CD4-positive, alpha-beta T cell treated with Interleukin-15 for 4 hours (primary cell): ENCODE measurements at regions not wholly inside any gene's neighbourhood (a gene's known extent, or its start where the extent isn't known, plus 50 kb on each side); places are given as distances from the start of the nearest gene placed in this dataset.
"Not testable (repeated sequence)": the region's sequence is repeated elsewhere in the genome, so short reads cannot be mapped to it uniquely, and the experiment has no call there.

Experiments
- DNase-seq: peaks from one replicate; pipeline ENCODE4 v3.0.0-alpha.2; 2020; ENCODE audit warnings: low spot score

DNA sequence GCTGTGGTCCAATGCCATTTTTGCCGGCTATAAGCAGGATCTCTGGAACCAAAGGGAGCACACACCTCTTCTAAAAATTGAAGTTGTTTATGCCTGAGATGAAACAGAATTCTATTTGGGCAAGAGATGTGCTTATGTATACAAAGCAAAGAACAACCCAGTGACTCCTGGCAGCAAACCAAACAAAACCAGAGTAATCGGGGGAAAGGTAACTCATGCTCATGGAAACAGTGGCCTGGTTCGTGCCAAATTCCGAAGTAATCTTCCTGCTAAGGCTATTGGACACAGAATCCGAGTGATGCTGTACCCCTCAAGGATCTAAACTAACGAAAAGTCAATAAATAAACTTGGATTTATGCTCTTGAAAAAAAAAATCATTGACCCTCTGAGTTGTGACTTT is 178.7 kb downstream of the CEMIP2 start:
- DNase-seq, result no peak

DNA sequence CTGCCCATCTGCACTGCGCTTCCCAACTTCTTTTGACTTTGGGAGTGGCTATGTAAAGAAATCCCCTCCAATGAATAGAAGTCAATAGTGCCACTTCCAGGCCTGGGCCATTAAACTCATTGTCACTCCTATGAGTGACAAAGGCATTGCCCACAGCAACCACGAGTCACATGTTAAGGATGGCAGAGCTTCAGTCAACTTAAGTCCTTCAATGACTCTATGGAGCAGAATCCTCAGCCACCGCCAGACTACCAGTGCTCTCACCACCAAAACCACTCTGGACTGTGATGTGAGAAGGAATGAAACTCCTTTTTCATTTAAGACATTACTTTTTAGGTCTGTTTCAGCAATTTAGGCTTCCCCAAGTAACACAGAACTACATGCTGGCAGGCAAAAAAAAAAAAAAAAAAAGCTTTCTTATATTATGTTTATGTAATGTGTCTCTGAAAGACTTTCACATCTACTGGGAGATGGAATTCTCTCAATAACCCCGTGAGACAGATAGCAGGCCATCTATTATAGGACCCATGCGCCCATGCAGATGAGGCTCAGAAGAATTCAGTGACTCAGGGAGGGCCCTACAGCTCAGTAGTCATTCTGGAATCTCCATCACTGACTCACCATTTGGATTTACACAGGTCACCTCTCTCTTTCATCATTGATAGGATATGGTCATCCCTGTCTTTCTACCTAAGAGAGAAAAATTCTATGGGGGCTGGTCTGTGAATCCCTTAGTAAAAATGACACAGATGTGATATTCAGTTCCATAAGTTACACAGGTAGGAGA is 180.5 kb downstream of the CEMIP2 start:
- DNase-seq, result no peak

DNA sequence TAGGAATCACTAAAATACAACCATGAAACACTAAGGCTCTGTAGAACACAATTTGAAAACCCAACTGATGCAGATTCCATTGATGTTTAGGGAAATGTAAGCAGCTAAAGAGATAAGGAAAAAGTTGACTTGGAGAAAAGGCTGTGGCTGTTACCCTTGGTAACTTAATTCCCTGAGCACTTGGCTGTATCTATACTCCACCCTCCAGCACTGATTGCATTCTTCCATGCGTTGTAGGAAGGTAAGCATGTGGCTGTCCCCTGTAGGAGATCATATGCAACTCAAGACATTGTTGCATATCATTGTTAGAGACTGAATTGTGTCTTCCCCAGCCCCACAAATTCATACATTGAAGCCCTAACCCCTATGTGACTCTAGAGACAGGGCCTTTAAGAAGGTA is 184.5 kb downstream of the CEMIP2 start:
- no peak for DNase-seq

DNA sequence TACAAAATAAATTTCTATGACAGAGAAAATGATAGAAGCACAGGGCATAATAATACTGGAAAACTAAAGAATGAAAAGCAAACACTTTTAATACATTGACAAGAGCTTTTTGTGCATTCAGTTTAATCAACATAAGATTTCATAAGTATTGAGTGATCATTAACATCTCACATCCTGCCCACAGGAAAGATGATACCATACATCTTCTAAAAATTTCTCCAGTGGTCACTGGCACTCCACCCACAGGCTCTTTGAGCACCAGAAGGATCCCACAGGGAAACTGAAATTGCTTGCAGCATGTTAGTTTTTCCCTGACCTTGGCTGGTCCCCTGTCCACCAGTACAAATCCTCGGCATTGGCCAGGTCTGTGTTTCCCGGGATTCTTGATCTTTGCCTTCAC is 186.0 kb downstream of the CEMIP2 start:
- no peak for DNase-seq

DNA sequence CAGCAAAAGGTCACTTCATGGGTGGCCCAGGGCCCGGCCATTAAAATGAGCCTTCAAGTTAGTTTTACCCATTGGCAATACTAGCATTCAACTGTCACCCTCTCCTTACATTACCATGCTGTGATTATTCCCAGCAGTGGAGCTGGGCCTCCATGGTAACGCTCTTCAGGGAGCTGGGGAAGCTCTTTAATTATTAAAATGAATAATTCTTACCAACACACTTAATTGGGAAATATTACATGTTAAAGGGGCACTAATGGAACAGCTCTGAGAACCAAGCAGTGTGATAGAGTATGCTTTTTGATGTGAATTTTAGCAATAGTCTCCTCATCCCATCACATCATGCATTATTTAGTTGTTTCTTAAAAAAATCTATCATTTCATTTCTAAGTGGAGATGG is 187.2 kb downstream of the CEMIP2 start:
- no peak for DNase-seq

DNA sequence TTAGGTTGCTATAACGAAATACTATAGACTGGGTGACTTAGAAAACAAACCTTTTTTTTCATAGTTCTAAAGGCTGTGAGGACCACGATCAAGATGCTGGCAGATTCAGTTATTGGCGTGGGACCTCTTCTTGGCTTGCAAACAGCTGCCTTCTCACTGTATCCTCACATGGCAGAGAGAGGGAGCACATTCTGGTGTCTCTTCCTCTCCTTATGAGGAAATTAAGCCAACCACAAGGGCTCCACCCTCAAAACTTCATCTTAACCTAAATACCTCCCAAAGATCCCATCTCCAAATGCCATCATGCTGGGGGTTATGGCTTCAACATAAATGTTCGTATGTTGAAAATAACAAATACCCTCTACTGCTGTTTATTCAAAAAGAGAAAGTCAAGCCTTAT is 197.1 kb downstream of the CEMIP2 start:
- DNase-seq, result no peak

DNA sequence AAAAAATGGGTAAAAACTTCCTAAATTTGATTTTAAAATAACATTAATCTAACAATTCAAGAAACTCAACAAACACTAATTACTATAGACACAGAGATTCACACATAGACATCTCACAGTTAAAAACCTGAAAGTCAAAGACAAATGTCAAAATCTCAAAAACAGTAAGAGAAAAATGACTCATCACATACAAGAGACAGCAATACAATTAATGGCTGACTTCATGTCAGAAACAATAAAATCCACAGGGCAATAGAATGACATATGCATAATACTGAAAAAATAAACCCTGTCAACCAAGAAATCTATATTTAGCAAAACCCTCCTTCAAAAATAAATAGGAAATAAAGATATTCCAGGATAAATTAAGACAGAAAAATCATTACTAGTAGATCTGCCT is 200.4 kb downstream of the CEMIP2 start:
- no peak for DNase-seq

DNA sequence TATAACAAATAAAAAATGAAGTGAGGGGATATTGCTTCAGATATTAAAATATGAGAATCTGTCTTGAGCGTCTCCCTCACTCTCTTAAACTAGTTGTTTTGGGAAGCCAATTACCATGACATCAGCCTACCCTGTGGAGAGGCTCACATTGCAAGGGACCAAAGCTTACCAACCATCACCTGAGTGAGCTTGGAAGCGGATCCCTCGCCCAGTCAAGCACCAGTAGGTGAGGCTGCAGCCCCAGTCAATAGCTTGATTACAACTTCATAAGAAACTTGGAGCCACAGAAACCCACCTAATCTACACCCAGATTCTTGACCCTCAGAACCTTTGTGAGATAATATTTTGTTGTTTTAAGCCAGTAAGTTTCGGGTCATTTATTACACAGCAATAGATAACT is 206.2 kb downstream of the CEMIP2 start:
- no peak for DNase-seq

DNA sequence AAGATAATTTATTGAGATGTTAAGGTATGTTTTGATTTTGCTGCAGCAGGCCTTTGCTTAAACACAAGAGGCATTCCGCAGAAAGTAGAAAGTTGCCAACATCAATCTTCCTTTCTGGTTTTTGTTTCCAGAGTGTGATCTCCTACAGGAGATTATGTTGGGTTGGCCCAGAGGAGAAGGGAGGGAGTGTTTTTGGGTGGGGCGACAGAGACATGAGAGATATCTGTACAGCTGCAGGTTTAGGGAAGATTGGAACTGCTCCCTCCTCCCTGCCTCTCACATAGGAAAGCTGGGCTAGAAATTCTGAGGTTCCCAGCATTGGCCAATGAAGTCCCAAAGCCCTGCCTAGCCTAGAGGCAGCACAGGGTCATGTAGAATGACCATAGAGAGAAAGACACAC is 211.0 kb downstream of the CEMIP2 start:
- DNase-seq, result no peak

DNA sequence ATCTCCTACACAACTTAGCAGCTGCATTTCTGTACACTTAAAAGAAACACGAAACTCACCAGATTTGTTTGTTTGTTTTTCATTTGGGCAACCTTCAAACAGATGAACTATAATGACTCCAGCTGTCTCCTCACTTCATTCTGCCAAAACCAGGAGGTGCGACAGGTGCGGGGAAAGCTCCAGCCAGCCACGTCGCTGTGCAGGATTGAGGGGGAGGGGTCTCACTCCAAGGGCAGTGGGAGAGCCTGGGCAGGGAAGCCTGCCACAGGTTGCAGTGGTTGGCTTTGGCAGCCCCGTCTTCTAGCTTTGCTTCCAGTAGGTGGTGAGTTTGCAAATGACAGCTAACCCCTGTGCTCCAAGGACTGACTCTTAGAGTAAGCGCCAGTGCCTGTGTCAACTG is 215.8 kb downstream of the CEMIP2 start:
- no peak for DNase-seq

DNA sequence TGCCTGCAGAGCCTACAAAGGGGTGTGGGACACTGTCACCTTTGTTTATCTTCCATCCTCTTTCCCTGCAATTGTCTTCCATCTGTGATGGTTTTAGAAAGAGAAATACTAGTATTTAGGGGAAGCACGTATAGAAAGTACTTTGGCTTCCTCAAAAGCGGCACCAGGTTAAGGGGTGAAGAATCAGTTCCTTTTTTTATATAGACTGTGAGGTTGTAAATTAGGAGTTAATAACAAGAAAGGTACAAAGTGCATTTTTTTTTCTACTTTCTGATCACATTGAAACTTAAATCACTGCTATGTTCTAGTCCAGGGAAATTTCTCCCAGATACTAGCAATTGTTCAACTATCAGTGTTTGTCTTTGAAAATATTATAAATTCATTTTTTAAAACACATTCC is 219.3 kb downstream of the CEMIP2 start:
- no peak for DNase-seq

DNA sequence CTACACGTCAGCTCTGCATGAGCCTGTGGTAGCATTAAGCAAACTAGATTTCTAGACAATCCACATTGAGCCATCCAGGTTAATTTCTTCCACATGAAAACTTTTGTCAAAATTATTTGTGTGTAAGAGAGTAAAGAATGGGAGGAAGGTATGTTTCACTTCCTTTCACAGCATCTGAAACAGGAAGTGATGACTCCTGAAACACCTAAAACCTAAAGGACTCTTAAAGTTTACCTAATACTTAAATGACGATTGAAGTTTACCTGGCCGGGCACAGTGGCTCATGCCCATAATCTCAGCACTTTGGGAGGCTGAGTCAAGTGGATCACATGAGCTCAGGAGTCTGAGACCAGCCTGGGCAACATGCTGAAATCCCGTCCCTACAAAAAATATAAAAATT is 223.8 kb downstream of the CEMIP2 start:
- no peak for DNase-seq

DNA sequence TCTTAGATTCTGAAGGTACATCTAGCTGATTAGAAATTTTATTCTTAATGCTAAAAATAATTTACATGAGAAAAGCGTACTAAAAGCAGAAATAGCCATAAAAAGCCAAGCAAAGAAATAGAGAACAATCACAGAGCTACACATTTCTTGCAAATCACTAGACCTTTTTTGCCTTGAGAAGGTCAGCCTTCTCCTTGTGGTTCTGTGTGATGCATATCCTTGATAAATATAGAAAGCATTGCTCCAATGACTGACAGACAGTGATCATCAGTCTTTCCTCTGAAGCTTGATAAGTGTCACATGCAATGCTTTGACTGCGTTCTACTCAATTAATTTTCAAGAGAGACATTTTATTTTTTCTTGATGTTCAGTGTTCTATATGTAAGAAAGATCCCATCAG is 226.9 kb downstream of the CEMIP2 start:
- DNase-seq, result no peak

DNA sequence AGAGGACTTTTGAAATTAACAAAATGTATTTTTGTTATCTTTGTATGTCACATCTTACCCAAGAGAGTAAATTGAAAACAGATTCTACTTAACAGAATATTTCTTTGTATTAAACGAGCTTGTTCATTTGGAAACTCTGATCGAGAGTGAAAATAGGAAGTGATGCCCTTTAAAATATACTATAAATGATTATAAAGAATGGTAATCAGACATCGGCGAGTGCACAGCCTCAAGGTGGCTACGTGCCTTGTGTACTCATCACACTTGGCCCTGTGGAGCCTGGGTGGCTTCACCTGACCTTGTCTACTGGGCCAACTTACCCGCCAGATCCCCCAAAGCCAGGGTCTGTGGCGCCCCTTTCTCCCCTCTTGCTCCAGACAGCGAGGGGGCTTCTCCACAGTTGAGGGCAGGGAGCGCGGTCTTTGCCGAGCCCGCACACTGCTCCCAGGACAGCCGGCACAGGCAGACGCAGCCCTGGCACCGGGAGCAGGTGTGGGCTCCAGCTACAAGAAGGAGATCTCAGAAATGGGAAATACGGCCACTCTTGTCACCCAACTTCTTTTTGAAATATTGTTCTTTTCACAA is 243.2 kb downstream of the CEMIP2 start:
- DNase-seq, result no peak

DNA sequence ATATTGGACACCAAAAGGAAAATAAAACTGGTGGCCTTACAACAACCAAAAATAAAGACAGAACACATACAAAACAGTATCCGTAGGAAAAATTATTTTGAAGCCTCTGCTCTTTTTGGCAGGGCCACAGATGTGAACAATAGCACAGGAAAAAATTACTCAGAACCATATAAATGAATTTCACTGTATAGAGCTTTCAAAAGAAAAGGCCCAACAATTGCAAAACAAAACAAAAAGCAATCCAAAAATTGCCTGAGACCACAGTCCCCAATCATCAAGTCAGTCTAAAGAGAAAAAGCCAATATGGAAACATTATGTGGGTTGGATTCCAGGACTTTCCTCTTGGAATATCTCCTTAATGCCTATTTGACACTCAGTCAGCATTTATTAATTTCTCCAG is 243.8 kb downstream of the CEMIP2 start:
- no peak for DNase-seq

DNA sequence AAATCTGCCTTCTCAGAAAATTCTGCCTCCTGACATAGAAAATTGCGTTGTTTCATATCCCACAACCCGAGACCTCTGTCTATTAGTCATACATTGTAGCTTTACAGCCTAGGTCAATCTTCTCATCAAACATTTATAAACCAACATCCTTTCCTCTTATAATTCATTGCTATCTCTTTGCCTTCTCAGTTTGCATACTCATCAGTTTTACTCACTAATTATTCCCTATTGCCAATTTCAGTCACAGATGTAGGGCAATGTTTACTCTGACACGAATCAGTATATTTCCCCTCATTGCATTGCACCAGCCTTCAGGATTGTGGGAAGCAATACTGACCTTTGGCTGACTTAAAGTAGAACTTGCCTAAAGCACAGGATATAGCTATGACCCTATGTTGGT is 247.2 kb downstream of the CEMIP2 start:
- DNase-seq, result no peak

DNA sequence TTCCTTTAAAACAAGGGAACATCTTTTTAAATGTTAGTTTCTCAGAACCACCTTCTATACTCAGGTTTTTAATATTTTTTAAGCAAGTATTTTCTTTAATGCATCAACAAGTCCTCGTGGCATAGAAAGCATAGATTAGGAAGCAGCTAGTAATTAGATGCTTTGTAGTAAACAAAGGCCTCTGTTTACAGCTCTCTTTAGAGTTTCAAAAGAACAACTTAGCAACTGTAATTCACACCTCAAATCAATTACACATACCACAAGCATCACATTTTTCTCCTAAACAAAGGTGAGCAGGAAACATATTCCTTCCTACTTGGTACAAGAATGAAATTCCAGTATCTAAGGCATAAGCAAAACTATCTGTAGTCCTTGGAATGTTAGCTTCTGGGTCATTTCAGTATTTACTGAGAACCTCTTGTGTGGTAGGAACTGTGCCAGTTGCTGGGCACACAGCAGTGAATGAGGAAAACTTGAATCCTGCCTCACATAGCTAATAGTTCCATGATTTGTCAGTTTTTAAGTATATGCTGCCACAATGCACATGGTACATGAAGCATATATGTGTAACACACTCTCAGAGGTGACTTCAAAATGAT is 249.1 kb downstream of the CEMIP2 start:
- no peak for DNase-seq

DNA sequence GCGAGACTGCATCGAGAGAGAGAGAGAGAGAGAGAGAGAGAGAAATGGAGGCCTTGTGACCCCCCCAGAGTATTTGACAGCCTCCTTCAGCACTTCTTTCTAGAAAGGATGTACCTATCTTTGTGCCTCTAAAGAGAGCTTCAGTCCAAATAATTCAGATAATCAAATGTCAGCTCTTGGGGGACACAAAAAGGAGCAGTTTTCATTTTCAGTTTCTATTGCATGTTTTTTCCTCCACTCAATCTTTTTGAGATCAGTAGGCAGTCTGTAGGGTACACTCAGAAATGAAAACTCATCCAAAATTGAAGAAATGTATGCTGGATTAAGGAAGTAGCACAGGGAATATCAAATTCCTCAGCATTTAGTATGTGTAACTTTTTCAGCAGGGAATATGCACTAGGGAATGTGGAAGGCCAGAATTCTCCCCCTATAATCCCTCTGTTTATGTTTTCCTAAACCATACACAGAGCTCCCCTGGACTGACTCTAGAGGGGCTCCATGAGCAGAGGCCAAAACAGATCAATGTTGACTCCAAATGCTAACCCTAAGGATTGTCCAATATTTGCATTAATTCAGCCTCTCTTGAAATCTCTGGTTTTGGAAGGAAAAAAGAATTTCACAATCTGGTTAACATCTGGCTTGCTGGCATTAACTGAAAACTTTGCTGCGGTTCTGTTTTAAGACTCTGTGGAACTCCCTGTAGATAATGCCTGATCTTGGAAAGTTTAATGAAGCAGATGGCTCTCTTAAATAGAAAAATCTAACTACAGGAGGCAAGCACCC is 250.1 kb downstream of the CEMIP2 start:
- no peak for DNase-seq

DNA sequence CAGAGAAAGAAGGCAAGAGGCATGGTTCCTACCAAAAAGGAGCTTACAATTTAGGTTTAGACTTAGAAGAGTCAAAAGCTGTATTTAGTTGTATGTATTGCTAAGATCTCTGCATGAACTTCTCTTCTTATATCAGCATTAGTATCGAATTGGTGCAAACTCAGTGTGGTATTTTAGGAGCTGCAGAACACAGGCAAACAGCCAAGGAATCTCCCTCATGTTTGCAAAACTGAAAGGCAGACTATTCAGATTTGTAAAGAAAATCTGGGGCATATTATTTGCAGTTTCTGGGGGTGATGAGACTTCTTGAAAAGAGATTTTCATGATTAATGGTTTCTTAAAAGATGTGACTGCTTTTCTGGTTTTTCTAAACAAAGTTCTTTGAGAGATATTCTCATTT is 252.7 kb downstream of the CEMIP2 start:
- DNase-seq, result no peak

DNA sequence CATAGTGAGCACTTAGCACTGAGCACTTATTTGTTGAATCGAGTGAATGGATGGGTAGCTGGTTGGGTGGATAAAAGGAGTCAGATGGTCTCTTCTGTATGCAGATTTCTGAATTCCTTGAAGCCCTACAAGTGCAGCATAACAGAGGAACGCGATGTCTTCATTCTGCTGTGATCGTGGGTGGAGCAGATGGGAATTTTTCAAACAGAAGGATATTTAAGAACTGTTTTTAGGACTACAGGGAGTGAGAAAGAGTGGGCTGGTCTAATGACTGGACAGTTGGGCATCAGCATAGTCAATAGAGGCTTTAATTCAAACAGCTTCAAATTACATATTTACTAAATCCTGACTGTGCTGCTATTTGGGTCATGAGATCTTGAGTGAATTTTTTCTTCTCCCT is 253.2 kb downstream of the CEMIP2 start:
- DNase-seq, result no peak

DNA sequence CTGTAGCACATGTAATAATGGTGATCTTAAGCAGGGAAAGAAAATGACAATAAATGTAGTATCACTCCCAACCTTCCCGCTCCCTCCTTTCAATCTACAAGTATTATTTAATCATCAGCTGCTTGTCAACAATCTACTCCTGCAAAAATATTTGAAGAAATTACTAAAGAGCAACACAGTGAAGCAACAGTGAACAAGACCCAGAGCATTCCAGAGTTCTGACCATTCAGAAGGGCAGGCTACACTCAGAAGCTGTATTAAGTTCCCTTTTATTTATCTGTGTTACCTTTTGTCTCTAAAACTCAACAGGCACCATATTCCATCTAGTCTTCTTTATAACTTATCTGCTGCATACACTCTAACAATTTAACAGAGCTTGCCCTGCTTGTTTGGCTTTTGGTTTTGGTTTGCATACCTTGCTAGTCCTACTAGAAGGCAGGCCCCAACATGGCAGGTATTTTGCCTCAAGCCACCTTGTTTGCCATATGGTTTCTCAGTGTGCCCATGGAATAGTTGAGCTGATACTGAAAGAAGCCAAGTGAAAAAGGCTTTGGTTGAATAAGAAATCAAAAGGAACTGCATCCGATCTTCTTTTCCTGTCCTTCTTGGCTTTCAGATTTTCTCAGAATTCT is 253.9 kb downstream of the CEMIP2 start:
- DNase-seq, result no peak

DNA sequence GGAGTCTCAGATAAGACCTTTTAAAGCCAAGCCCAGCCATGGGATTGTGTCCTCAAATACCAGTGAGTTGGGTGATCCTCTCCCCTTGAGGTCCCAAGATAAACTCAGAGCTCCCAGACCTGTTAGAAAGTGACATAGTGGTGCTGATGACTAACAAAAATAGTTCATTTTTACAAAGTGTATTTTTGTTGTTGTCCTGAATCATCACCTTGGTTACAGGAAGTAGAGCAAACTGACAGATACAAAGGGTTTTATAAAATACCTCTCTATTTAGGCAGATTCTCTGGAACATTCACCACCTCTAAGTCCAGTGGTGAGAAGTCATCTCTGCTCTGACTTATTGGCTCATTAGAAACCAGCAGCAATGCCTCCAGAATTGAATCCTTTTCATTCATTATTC is 259.3 kb downstream of the CEMIP2 start:
- DNase-seq, result no peak

DNA sequence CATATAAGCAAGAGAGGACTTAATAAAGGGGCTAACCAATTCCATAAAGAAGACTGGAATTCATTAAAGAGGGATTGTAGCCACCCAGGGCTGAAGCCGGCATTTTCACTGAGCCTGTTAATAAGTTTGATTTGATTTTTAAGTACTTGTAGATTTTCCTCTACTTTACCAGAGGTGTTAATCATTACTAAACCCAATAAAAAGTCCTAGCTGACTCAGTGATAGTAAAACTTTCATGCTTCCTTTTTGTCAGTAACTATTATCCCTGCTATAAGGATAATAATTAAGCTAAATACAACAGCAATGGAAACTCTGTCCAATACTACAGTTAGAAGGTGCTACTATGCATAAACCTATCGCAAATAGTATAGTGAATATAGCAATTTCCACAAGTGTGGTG is 260.2 kb downstream of the CEMIP2 start:
- not testable (repeated sequence) for DNase-seq
